ENCODE measurements at regions not wholly inside any gene's neighbourhood (a gene's known extent, or its start where the extent isn't known, plus 50 kb on each side); places are given as distances from the start of the nearest gene placed in this dataset.

GRCh38 chr10:81814842-81815241 is 60.2 kb upstream of the NRG3 start:
- H3K9me3 ChIP-seq (replicated peaks in 1 of 2; ENCODE audit: control insufficient read depth in 1 of 2, insufficient read depth in 1 of 2, low read length in 2 of 2): peaks cover 0 to 4% of the 10 kb centered on the region in 2 donors
- H3K36me3 Mint-ChIP-seq: no peaks in the 10 kb centered on the region
- H3K27me3 Mint-ChIP-seq (ENCODE audit: low read depth in 3 of 3): peaks cover 1 to 2% (median 1%) of the 10 kb centered on the region in 3 donors
- no peaks in the 10 kb centered on the region for H3K36me3 ChIP-seq (replicated peaks in 1 of 2; ENCODE audit: control insufficient read depth in 1 of 2, insufficient read depth in 2 of 2, low read length in 2 of 2)
- H3K27ac Mint-ChIP-seq: no peak overlapping the region
- no CpG with 5 or more reads among the region's 2 CpGs for WGBS (ENCODE audit: insufficient coverage)
- no peaks in the 10 kb centered on the region for H3K4me1 Mint-ChIP-seq
- H2AFZ ChIP-seq (ENCODE audit: insufficient read depth, low read depth, low read length, poor library complexity, severe bottlenecking): no peak overlapping the region
- H3K4me2 ChIP-seq (replicated peaks; ENCODE audit: extremely low read depth, low read length, poor library complexity, severe bottlenecking): no peak overlapping the region
- H3K79me2 ChIP-seq (ENCODE audit: insufficient read depth, low read length): no peaks in the 10 kb centered on the region
- no peaks in the 10 kb centered on the region for H3K4me1 ChIP-seq (ENCODE audit: control insufficient read depth in 1 of 2, insufficient read depth in 2 of 2, low read length in 2 of 2)
- no peak overlapping the region for H3K27ac ChIP-seq (ENCODE audit: low read depth in 1 of 2, low read length in 2 of 2)
- H3K4me3 Mint-ChIP-seq: no peak overlapping the region
- H4K20me1 ChIP-seq (ENCODE audit: insufficient read depth, low read length): no peaks in the 10 kb centered on the region
- no peak for DNase-seq
- no peak overlapping the region for H3K9ac ChIP-seq (ENCODE audit: insufficient read depth, low read length, poor library complexity, severe bottlenecking)
- H3K9me3 Mint-ChIP-seq: peaks cover 0 to 6% (median 2%) of the 10 kb centered on the region in 7 donors
- intact Hi-C loops (cut with micrococcal nuclease): no loop called here
- no peaks in the 10 kb centered on the region for H3K27me3 ChIP-seq (ENCODE audit: control insufficient read depth in 2 of 2, insufficient read depth in 2 of 2, low read length in 2 of 2)
- no peak for TF ChIP-seq CTCF (IDR thresholded peaks at IDR 0.05)
- H3K4me3 ChIP-seq (replicated peaks in 1 of 3; ENCODE audit: low read depth in 2 of 3, low read length in 3 of 3): no peak overlapping the region

GRCh38 chr10:81817596-81818170 is 57.3 kb upstream of the NRG3 start:
- H3K4me1 Mint-ChIP-seq: no peaks in the 10 kb centered on the region
- no peak overlapping the region for H3K27ac ChIP-seq (ENCODE audit: low read depth in 1 of 2, low read length in 2 of 2)
- no peak overlapping the region for H2AFZ ChIP-seq (ENCODE audit: insufficient read depth, low read depth, low read length, poor library complexity, severe bottlenecking)
- H3K27ac Mint-ChIP-seq: no peak overlapping the region
- no peaks in the 10 kb centered on the region for H3K36me3 Mint-ChIP-seq
- intact Hi-C loops (cut with micrococcal nuclease): no loop called here
- no peaks in the 10 kb centered on the region for H3K4me1 ChIP-seq (ENCODE audit: control insufficient read depth in 1 of 2, insufficient read depth in 2 of 2, low read length in 2 of 2)
- no peak for DNase-seq
- H3K27me3 Mint-ChIP-seq (ENCODE audit: low read depth in 3 of 3): peaks cover 1 to 3% (median 2%) of the 10 kb centered on the region in 3 donors
- H4K20me1 ChIP-seq (ENCODE audit: insufficient read depth, low read length): no peaks in the 10 kb centered on the region
- H3K27me3 ChIP-seq (ENCODE audit: control insufficient read depth in 2 of 2, insufficient read depth in 2 of 2, low read length in 2 of 2): no peaks in the 10 kb centered on the region
- no peaks in the 10 kb centered on the region for H3K36me3 ChIP-seq (replicated peaks in 1 of 2; ENCODE audit: control insufficient read depth in 1 of 2, insufficient read depth in 2 of 2, low read length in 2 of 2)
- H3K4me3 ChIP-seq (replicated peaks in 1 of 3; ENCODE audit: low read depth in 2 of 3, low read length in 3 of 3): no peak overlapping the region
- no peak overlapping the region for H3K4me3 Mint-ChIP-seq
- no peaks in the 10 kb centered on the region for H3K9me3 ChIP-seq (replicated peaks in 1 of 2; ENCODE audit: control insufficient read depth in 1 of 2, insufficient read depth in 1 of 2, low read length in 2 of 2)
- WGBS (ENCODE audit: insufficient coverage): 83% methylated on average over 5 of the region's 9 CpGs
- TF ChIP-seq CTCF (IDR thresholded peaks at IDR 0.05): no peak
- no peaks in the 10 kb centered on the region for H3K79me2 ChIP-seq (ENCODE audit: insufficient read depth, low read length)
- H3K9me3 Mint-ChIP-seq: peaks cover 0 to 2% (median 0%) of the 10 kb centered on the region in 7 donors
- H3K4me2 ChIP-seq (replicated peaks; ENCODE audit: extremely low read depth, low read length, poor library complexity, severe bottlenecking): no peak overlapping the region
- H3K9ac ChIP-seq (ENCODE audit: insufficient read depth, low read length, poor library complexity, severe bottlenecking): no peak overlapping the region
